OCI-LY3 (cell line): ENCODE measurements at regions not wholly inside any gene's neighbourhood (a gene's known extent, or its start where the extent isn't known, plus 50 kb on each side); places are given as distances from the start of the nearest gene placed in this dataset.

Experiments used
- EZH2phosphoT487 ChIP-seq: fragments of 200-600 bp; shearing (Covaris generic); IDR thresholded peaks from 2 replicates; pipeline ENCODE4 v1.6.1; 2018; ENCODE audit warnings: antibody characterized with exemption, mixed run types, low read depth
- TF ChIP-seq, protein P1 (sequence below): fragments of 200-600, 300-600 bp; sonication (generic); IDR thresholded peaks from 2 replicates; pipeline ENCODE4 v1.5.1; 2014; ENCODE audit warnings: antibody characterized with exemption, low read length, low read depth

DNA sequence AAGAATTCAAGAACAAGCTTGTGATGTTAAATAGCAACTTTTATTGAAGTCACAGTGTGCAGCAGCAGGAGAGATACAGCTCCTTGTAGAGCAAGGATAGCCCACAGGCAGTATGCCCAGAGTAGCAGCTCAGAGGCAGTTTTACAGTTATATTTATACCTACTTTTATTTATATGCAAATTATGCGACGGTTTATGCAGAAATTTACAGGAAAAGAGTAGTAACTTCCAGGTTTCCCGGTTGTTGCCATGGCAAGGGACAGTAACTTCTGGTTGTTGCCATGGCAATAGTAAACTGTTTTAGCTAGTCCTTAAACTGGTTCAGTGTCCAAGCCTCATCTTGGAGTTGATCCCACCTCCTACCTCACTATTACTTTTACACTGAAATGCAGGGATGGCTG, 344.6 kb upstream of the LYPLAL1 start:
- TF ChIP-seq, protein P1, sequence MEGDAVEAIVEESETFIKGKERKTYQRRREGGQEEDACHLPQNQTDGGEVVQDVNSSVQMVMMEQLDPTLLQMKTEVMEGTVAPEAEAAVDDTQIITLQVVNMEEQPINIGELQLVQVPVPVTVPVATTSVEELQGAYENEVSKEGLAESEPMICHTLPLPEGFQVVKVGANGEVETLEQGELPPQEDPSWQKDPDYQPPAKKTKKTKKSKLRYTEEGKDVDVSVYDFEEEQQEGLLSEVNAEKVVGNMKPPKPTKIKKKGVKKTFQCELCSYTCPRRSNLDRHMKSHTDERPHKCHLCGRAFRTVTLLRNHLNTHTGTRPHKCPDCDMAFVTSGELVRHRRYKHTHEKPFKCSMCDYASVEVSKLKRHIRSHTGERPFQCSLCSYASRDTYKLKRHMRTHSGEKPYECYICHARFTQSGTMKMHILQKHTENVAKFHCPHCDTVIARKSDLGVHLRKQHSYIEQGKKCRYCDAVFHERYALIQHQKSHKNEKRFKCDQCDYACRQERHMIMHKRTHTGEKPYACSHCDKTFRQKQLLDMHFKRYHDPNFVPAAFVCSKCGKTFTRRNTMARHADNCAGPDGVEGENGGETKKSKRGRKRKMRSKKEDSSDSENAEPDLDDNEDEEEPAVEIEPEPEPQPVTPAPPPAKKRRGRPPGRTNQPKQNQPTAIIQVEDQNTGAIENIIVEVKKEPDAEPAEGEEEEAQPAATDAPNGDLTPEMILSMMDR = no peak
- no peak for TF ChIP-seq EZH2phosphoT487
